NB4 (cell line): ENCODE measurements at regions not wholly inside any gene's neighbourhood (a gene's known extent, or its start where the extent isn't known, plus 50 kb on each side); places are given as distances from the start of the nearest gene placed in this dataset.

ENCODE experiments used
- CTCF ChIP-seq: IDR thresholded peaks from one replicate; pipeline ENCODE4 v1.5.1; 2012; ENCODE audit warnings: low read depth, low read length
- POLR2A ChIP-seq: IDR thresholded peaks from 2 replicates; pipeline ENCODE4 v1.6.1; 2011; ENCODE audit warnings: mild to moderate bottlenecking; ENCODE audit not compliant: insufficient read length; ENCODE audit errors: extremely low read depth

DNA sequence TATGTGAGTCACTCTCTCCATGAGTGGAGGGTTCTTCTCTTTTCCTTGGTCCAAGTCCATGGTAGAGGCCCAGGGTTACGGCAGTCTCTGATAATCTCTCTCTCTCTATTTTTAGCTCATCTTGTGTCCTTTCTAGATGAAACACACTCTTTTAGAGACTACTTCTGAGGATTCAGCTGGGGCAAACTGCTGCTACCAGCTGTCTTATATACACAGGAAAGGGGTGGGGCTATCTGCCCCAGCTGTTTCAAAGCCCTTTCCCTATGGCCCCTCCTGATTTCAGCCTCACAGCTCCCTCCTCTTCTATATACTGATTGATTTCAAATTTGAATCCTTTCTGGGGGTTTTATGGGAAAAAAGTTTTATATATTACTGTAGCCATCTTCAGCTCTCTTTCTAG lies 324.8 kb downstream of the RWDD3 start:
- no peak for TF ChIP-seq CTCF
- TF ChIP-seq POLR2A, result no peak
